ENCODE measurements at regions not wholly inside any gene's neighbourhood (a gene's known extent, or its start where the extent isn't known, plus 50 kb on each side); places are given as distances from the start of the nearest gene placed in this dataset.

DNA sequence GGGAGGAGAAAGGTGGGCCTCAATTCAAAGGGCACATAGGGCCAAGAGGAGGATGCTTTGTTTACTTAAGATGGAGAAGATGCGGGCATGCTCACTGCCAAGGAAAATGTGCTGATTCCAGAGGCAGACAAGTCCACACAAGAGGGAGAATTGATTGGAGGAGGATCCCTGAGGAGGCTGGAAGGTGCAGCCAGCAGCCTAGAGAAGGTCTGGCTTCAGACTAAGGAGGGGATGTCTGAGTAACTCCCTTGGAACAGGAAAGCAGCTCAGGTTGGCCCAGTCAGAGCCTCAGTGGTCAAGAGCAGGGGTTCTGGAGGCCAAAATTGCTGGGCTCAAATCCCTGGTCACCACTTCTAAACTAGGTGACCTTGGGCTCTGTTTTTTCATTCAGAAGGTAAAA lies 265.5 kb upstream of the NCKAP5 start:
- ChIA-PET CTCF (interaction anchor here (1.7 kb wide), 1 partner anchor 11 kb away, joined by 11 read pairs; no protein-coding TSS in a partner anchor), POLR2A (no interaction called here)
- no peak for DNase-seq (ENCODE audit: extremely low spot score)
- TF ChIP-seq ELF4 (IDR thresholded peaks at IDR 0.05): no peak
- TF ChIP-seq FOXA1 (IDR thresholded peaks at IDR 0.05): no peak
- no peak for TF ChIP-seq SUZ12 (IDR thresholded peaks at IDR 0.05)
- no peak for TF ChIP-seq NFRKB (IDR thresholded peaks at IDR 0.05)
- TF ChIP-seq ZNF384 (IDR thresholded peaks at IDR 0.05): no peak
- TF ChIP-seq L3MBTL2 (conservative IDR thresholded peaks at IDR 0.05): no peak
- TF ChIP-seq LEF1 (IDR thresholded peaks at IDR 0.05; ENCODE audit: borderline replicate concordance): no peak
- TF ChIP-seq FOXK2 (IDR thresholded peaks at IDR 0.05): no peak
- TF ChIP-seq TARDBP (IDR thresholded peaks at IDR 0.05): no peak
- no peak for TF ChIP-seq SP1 (IDR thresholded peaks at IDR 0.05)
- no peak for TF ChIP-seq BHLHE40 (IDR thresholded peaks at IDR 0.05; ENCODE audit: borderline replicate concordance)
- TF ChIP-seq FOXM1 (IDR thresholded peaks at IDR 0.05; ENCODE audit: borderline replicate concordance): no peak
- TF ChIP-seq ARNT (IDR thresholded peaks at IDR 0.05): no peak
- TF ChIP-seq, protein P1, sequence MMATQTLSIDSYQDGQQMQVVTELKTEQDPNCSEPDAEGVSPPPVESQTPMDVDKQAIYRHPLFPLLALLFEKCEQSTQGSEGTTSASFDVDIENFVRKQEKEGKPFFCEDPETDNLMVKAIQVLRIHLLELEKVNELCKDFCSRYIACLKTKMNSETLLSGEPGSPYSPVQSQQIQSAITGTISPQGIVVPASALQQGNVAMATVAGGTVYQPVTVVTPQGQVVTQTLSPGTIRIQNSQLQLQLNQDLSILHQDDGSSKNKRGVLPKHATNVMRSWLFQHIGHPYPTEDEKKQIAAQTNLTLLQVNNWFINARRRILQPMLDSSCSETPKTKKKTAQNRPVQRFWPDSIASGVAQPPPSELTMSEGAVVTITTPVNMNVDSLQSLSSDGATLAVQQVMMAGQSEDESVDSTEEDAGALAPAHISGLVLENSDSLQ (IDR thresholded peaks at IDR 0.05): no peak
- no peak for TF ChIP-seq HDGF (IDR thresholded peaks at IDR 0.05; ENCODE audit: borderline replicate concordance)
- no peak for TF ChIP-seq CTBP1 (IDR thresholded peaks at IDR 0.05; ENCODE audit: borderline replicate concordance)

DNA sequence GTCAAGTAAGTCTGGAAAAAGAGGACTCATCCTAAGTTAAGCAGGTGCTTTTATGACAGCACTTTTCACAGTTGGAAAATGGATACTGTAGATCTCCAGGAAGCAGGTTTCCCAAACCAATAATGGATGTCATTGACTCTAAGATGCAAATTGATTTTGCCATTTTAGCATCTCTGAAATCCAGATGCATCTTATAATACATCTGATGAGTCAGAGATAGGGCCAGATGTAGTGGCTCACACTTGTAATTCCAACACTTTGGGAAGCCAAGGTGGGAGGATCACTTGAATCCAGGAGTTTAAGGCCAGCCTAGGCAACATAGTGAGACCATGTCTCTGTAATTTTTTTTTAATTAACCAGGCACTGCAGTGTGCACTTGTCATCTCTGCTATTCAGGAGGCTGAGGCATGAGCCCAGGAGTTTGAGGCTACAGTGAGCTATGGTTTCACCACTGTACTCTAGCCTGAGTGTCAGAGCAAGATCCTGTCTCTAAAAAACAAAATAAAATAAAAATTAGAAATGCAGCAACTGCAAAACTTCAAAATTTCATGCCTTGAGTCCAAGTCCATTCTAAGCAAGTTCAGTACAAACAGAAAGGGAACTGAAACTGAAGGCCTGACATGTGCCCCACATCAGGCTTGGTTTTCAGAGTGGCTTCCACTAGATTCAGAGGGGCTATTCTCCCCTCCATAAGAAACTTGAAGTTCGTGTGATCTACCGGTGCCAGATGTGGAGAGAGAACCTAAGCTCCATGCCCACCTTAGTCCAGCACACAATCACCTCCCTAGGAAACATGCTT lies 267.8 kb upstream of the NCKAP5 start:
- no peak for DNase-seq (ENCODE audit: extremely low spot score)
- TF ChIP-seq LEF1 (IDR thresholded peaks at IDR 0.05; ENCODE audit: borderline replicate concordance): no peak
- TF ChIP-seq L3MBTL2 (conservative IDR thresholded peaks at IDR 0.05): no peak
- TF ChIP-seq FOXM1 (IDR thresholded peaks at IDR 0.05; ENCODE audit: borderline replicate concordance): no peak
- no peak for TF ChIP-seq CTBP1 (IDR thresholded peaks at IDR 0.05; ENCODE audit: borderline replicate concordance)
- no peak for TF ChIP-seq NFRKB (IDR thresholded peaks at IDR 0.05)
- no peak for TF ChIP-seq ELF4 (IDR thresholded peaks at IDR 0.05)
- TF ChIP-seq ZNF384 (IDR thresholded peaks at IDR 0.05): no peak
- TF ChIP-seq BHLHE40 (IDR thresholded peaks at IDR 0.05; ENCODE audit: borderline replicate concordance): no peak
- ChIA-PET POLR2A (no interaction called here), CTCF (no interaction called here)

DNA sequence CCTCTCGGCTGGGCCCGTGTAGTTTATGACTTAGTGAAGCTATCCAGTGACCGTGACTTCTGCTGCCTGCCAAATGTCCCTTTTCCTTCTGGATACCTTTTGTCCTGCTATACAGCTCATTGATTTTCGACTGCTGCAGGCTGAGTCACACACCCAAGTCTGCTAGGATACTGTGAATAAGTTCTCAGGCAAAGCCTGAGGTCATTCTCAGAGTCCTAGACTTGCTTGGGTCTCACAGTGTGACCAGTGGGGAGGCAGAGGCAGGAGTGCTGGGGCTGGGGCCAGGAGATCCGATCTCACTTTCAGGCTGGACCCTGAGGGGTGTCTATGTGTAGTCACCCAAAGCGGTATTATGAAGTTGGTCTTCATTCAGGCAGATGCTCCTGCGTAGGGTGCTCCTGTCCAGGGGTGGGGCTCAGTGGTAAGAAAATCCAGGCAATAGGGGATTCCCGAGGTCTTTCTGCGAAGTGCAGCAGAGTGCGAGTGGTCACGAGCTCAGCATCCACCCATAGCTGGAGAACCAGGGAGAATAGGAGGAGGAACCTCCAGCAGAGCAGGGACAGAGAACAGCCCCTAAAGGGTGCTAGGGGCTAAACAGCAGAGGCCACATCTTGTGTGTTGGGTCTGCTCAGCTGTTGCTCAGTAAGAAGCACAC lies 268.6 kb upstream of the NCKAP5 start:
- no peak for DNase-seq (ENCODE audit: extremely low spot score)
- CTCF ChIA-PET: no interaction called here
- POLR2A ChIA-PET: no interaction called here

DNA sequence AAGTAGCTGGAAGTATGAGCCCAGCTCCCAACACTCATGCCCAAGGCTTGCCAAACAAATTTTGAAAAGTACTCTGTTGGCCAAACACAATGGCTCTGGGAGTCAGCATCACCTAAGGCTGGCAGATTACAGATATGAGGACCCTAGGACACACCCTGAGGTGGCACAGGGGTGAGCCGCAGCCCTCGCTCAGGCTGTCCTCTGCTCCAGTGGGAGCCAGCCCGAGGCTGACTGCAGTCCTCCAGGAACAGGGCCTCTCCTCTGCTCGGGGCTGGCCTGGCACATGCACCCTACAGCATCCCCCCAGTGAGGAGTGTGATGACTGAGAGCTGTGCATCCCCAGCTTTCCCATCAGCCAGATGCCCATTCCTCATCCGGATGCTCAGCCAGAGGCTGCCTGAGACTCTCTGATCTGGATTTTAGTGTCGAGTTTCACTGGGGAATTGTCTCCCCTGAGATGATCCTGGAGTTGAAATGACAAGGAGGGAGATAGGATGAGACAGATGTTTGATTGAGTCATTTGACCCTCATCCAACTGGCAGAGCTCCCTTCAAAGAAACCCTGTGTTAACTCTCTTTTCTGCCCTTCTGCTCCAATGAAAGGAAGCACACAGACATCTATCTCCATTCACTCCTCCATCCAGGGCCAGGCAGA lies 269.3 kb upstream of the NCKAP5 start:
- DNase-seq (ENCODE audit: extremely low spot score): no peak

More for the DNA sequence above, 268.6 kb upstream of the NCKAP5 start:
- TF ChIP-seq ELF4 (IDR thresholded peaks at IDR 0.05): no peak
- TF ChIP-seq SP1 (IDR thresholded peaks at IDR 0.05): no peak
- no peak for TF ChIP-seq ARNT (IDR thresholded peaks at IDR 0.05)
- no peak for TF ChIP-seq FOXA1 (IDR thresholded peaks at IDR 0.05)
- TF ChIP-seq L3MBTL2 (conservative IDR thresholded peaks at IDR 0.05): no peak
- no peak for TF ChIP-seq LEF1 (IDR thresholded peaks at IDR 0.05; ENCODE audit: borderline replicate concordance)
- no peak for TF ChIP-seq ZNF384 (IDR thresholded peaks at IDR 0.05)
- no peak for TF ChIP-seq TARDBP (IDR thresholded peaks at IDR 0.05)
- no peak for TF ChIP-seq FOXM1 (IDR thresholded peaks at IDR 0.05; ENCODE audit: borderline replicate concordance)
- TF ChIP-seq SUZ12 (IDR thresholded peaks at IDR 0.05): no peak
- TF ChIP-seq CTBP1 (IDR thresholded peaks at IDR 0.05; ENCODE audit: borderline replicate concordance): no peak
- no peak for TF ChIP-seq HDGF (IDR thresholded peaks at IDR 0.05; ENCODE audit: borderline replicate concordance)
- TF ChIP-seq FOXK2 (IDR thresholded peaks at IDR 0.05): no peak
- no peak for TF ChIP-seq BHLHE40 (IDR thresholded peaks at IDR 0.05; ENCODE audit: borderline replicate concordance)
- no peak for TF ChIP-seq NFRKB (IDR thresholded peaks at IDR 0.05)
- TF ChIP-seq, protein P1 (IDR thresholded peaks at IDR 0.05): no peak

More for the DNA sequence above, 269.3 kb upstream of the NCKAP5 start:
- ChIA-PET CTCF (interaction anchor here (0.6 kb wide), 1 partner anchor 589 kb away, joined by 3 read pairs; no protein-coding TSS in a partner anchor), POLR2A (no interaction called here)
- TF ChIP-seq SUZ12 (IDR thresholded peaks at IDR 0.05) (no peak), ZNF384 (IDR thresholded peaks at IDR 0.05) (no peak), FOXM1 (IDR thresholded peaks at IDR 0.05; ENCODE audit: borderline replicate concordance) (no peak), CTBP1 (IDR thresholded peaks at IDR 0.05; ENCODE audit: borderline replicate concordance) (no peak), L3MBTL2 (conservative IDR thresholded peaks at IDR 0.05) (no peak), LEF1 (IDR thresholded peaks at IDR 0.05; ENCODE audit: borderline replicate concordance) (no peak), FOXA1 (IDR thresholded peaks at IDR 0.05) (no peak), ELF4 (IDR thresholded peaks at IDR 0.05) (no peak), SP1 (IDR thresholded peaks at IDR 0.05) (no peak), TARDBP (IDR thresholded peaks at IDR 0.05) (no peak), BHLHE40 (IDR thresholded peaks at IDR 0.05; ENCODE audit: borderline replicate concordance) (no peak), HDGF (IDR thresholded peaks at IDR 0.05; ENCODE audit: borderline replicate concordance) (no peak), ARNT (IDR thresholded peaks at IDR 0.05) (no peak), FOXK2 (IDR thresholded peaks at IDR 0.05) (no peak), NFRKB (IDR thresholded peaks at IDR 0.05) (no peak)
- TF ChIP-seq, protein P1 (IDR thresholded peaks at IDR 0.05): no peak
